ENCODE measurements at regions not wholly inside any gene's neighbourhood (a gene's known extent, or its start where the extent isn't known, plus 50 kb on each side); places are given as distances from the start of the nearest gene placed in this dataset.

- DNase-seq: no peak
Measured at GRCh38 chr11:19460718-19461405, 220.1 kb upstream of the E2F8 start.

DNA sequence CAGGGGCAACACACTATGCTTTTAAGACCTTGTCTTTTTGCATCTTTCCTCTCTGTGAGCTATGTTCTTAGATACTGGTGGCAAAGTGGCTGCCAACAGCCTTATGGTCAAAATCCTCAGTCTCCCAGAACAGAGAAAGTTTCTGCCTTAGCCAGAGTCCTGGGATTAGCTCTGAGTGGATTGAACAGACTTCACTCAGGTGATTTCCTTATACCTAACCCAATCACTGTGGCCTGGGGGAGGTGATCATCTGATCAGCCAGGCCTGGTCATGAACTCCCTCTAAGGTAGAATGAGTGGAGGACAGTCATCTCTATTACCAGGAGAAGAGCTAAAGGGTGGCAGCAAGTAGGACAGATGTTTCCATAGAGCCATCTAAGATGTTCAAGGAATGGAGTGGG is 218.5 kb upstream of the E2F8 start:
- DNase-seq: no peak

DNA sequence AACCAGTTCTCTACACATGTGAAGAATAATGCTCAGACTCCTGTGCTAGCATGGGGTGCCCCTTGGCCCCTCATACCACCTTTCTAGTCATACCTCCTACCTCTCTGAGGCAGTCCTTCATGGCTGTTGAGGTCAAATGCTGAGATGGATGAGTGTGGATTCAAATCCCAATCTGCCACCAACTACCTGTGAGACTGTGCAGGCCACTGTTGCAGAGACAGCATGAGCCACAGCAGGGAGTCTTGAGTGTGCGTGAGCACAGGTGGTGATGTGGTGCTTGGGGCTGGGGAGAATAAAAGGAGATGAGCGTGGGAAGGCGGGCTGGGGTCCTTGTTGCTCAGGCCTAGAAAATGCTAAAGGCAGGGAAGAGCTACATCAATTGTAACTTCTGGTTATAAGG is 218.0 kb upstream of the E2F8 start:
- DNase-seq: no peak

GRCh38 chr11:19458231-19458630 is 217.5 kb upstream of the E2F8 start:
- DNase-seq: no peak

DNA sequence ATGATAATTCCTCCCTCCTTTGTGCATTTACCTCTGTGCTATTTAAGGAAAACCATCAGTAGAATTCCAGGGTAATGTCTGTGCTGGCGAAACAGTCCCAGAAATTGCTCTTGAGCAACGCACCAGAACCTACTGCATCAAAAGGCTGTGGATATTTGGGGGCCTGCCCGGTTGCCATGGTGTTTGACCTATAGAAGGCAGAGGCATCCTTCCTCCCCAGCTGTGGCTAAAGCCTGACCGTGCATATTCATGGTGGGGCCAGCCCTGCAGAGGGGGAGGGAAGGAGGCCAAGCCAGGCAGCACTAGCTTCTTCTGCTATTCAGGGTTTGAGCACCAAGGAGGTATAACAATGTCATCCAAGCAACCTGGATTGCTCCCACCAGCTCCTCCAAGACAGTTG is 215.0 kb upstream of the E2F8 start:
- DNase-seq: no peak

- no peak for DNase-seq
Measured at GRCh38 chr11:19453651-19454257, 213.0 kb upstream of the E2F8 start.

DNA sequence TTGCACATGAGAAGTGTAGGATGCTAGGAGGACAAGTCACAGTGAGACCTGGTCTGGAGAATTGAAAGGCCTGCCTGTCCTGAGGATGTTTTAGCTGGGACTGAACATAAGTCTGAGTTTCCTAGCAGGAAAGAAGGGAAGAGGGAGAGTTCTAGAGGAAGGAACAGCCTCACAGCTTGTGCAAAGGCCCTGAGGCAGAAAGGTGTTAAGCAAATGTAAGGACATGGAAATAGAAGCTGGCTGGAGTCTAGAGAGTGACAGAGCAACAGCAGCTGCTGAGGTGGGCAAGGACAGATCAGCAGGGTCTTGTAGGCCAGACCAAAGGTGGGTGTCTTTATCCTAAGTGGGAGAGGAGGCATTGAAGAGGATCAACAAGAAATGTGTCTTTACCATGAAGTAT is 210.9 kb upstream of the E2F8 start:
- no peak for DNase-seq

- no peak for DNase-seq
Measured at GRCh38 chr11:19450282-19450681, 209.5 kb upstream of the E2F8 start.

DNA sequence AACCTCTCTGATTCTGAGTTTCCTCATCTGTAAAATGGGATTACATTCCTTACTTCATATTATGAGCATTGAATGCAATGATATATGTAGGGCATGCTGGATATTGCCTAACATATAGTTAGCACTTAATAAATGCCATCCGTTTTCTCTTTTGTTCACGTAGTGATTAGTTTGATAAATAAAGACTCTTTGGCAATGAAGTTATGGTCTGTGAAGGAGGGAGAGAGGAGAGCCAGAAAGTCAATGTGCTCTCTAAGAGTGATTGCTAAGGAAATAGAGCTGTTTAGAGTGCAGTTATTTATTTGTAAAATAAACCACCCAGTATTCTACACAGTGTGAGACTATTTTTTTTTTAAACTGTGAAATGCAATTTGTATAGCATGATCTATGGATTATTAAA is 207.9 kb upstream of the E2F8 start:
- no peak for DNase-seq

GRCh38 chr11:19447150-19447566 is 206.4 kb upstream of the E2F8 start:
- DNase-seq: no peak

DNA sequence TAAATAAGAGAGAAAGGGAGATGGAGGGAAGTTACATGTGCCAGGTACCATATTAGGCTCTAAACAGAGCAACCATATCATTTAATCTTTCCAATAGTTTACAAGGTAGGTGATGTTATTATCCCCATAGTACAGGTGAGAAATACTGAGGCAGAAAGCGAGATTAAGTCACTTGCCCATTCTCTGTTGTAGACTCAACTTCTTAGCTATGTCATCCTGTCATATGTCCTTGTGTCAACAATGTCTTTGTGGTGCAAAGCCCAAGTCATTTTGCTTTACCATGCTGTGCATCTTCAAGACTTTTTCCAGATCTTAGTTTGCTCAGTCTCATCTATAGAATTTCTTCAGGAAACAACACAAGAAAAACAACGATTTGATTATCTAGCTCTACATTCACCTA is 205.0 kb upstream of the E2F8 start:
- DNase-seq: no peak

GRCh38 chr11:19444231-19444630 is 203.5 kb upstream of the E2F8 start:
- no peak for DNase-seq

DNA sequence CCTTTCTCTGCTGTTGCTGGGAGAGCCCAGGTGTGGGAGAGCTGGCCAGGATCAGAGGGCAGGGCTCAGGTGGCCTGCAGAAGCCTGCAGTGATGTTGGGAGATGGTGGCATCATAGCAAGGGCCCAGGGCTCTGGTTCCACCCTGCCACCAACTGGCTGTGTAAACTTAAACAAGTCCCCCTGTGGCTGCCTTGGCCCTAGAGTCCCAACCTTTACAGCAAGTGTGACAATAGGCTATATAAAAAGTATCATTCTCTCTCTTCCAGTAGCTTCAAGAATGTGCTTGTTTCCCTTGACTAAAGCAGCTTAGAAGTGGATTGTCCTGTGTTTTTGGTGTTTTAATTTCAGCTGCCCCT is 201.8 kb upstream of the E2F8 start:
- DNase-seq: no peak

- no peak for DNase-seq
Measured at GRCh38 chr11:19441752-19442553, 201.2 kb upstream of the E2F8 start.

GRCh38 chr11:19441288-19441687 is 200.5 kb upstream of the E2F8 start:
- DNase-seq: no peak

GRCh38 chr11:19437760-19438159 is 197.0 kb upstream of the E2F8 start:
- DNase-seq: no peak

GRCh38 chr11:19436932-19437331 is 196.2 kb upstream of the E2F8 start:
- no peak for DNase-seq

GRCh38 chr11:19435306-19435989 is 194.7 kb upstream of the E2F8 start:
- DNase-seq: no peak

GRCh38 chr11:19433791-19434190 is 193.0 kb upstream of the E2F8 start:
- no peak for DNase-seq

DNA sequence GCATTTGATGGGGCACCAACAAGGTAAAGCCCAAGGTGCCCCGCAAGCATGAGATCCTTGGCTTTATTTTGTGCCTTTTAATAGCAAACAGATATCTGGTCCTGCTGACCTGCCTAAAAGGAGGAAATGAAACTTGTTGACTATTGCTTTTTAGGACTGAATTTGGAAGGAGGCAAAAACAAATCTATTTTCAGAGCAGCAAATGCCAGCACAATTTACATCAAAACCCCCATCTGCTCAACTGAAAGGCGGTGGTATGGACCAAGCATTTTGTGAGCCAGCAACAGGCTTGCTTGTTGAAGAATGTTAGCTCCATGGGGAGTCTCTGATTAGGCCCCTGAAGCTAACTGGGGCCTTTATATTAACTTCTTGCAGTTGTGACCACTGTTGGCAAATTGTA is 192.6 kb upstream of the E2F8 start:
- no peak for DNase-seq

DNA sequence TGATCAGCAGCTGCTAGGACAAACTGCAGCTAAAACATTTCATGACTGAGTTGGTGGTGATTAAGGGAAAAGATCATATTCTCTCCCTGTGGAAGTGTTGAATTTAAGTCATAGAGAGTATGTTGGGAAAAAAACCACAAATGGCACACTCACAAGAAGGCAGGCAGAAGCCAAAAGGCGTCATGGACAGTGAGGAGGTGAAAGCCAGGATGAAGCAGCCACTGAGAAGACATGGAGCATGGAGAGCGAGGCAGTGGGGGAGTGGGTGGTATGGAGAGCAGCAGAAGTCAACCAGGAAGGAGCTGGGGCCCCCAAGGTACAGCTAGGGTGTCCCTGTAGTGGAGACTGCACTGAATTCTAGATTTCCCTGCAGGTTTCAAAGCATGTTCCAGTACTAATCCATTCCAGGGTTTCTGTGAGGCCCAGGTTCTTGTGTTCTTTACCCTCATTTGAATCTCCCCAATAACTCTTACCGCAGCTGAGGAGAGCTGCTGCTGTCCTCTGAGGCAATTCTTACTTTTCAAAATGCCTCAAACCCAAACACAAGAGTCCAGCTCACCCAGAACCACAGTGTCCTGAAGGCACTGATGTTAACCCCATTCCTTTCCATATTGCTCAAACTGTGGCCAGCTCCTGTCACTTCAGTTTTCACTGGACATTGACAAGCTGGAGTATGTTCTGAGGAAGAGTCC is 191.8 kb upstream of the E2F8 start:
- DNase-seq: no peak

DNA sequence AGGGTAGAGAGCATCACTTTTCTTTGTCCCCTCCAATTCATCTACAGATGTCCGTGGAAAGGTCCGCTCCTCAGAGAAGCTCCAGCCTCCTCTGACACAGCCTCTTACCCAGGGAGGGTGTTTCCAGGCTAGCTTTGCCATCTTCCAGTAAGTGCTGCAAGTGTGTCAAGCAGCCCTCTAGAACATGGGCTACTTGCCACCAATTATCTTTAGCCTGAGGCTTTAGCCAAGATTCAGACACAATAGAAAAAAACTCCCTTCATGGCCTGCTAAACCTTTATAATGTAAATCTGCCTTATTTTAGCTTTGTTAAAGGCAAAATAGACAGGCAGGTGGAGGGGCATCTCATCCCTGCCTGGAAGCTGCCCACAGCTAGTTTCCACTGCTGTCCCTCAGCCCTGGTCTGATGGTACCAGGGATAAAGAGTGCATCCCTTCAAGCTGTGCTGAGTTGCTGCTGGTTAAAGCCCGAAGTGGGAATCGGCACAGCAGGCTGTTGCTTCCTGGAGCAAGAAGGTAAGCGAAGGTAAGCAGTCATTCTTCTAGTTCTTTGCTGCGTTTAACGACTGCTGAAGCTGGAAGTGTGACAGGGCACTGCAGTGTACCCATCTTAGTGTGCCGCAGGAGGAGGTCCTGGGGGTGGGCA is 190.1 kb upstream of the E2F8 start:
- DNase-seq: no peak

- DNase-seq: no peak
Measured at GRCh38 chr11:19430346-19430745, 189.6 kb upstream of the E2F8 start.
